Stomach (tissue), 8 donors: ENCODE measurements at regions not wholly inside any gene's neighbourhood (a gene's known extent, or its start where the extent isn't known, plus 50 kb on each side); places are given as distances from the start of the nearest gene placed in this dataset.

Experiments
- DNase-seq, 2 donors: peaks; one replicate each; pipeline versions ENCODE4 v3.0.0 to v3.0.0-alpha.2; 2013 to 2019
- H3K27ac ChIP-seq, 5 donors: fragments of 200-600 bp in 4 of 5; sonication (generic) in 4 of 5; one replicate each; pipeline ENCODE4 v1.5.1; 2013 to 2019; ENCODE audit warnings: mild to moderate bottlenecking in 1 of 5, moderate library complexity in 1 of 5
- H3K27me3 ChIP-seq, 3 donors: fragments of 200-600 bp; sonication (generic); one replicate each; pipeline ENCODE4 v1.5.1; 2017 to 2019; ENCODE audit warnings: mixed run types in 1 of 3
- H3K36me3 ChIP-seq, 4 donors: fragments of 200-600 bp; sonication (generic); 1 replicate in 3 of 4; 2 replicates in 1 of 4; pipeline ENCODE4 v1.5.1; 2016 to 2019
- H3K4me1 ChIP-seq, 4 donors: fragments of 200-600 bp; sonication (generic); one replicate each; pipeline ENCODE4 v1.5.1; 2016 to 2019
- H3K4me3 ChIP-seq, 4 donors: fragments of 200-600 bp; sonication (generic) in 3 of 4; one replicate each; pipeline ENCODE4 v1.5.1; 2016 to 2019; ENCODE audit warnings: mild to moderate bottlenecking in 1 of 4
- H3K9me3 ChIP-seq, 4 donors: fragments of 200-600 bp; sonication (generic); one replicate each; pipeline ENCODE4 v1.5.1; 2016 to 2019
- EP300 ChIP-seq: sonication (generic); formaldehyde crosslinking; IDR thresholded peaks from one replicate; pipeline ENCODE4 v1.6.1; 2017; ENCODE audit warnings: antibody characterized with exemption
- POLR2A ChIP-seq, 4 donors: fragments of 450-650 bp; IDR thresholded peaks; one replicate each; pipeline ENCODE4 v1.6.1; 2016; ENCODE audit warnings: antibody characterized with exemption in 4 of 4, control low read depth in 2 of 4, mild to moderate bottlenecking in 1 of 4, moderate library complexity in 1 of 4
- POLR2AphosphoS5 ChIP-seq, 3 donors: sonication (generic); formaldehyde crosslinking; IDR thresholded peaks; one replicate each; pipeline ENCODE4 v1.6.1; 2016; ENCODE audit warnings: antibody characterized with exemption in 3 of 3
- WGBS, 5 donors: extraction: QIAGEN DNeasy Blood & Tissue Kit in 3 of 5; methylation state at CpG; one replicate each; pipeline versions ENCODE4 v1.1.5 to v1.1.7; 2013 to 2018; 5-methylcytosine and 5-hydroxymethylcytosine counted together
- intact Hi-C: fragments of 100-400 bp; cut with DNase I; formaldehyde crosslinking; loops from one replicate; pipeline ENCODE4 v1.15.1; 2023; ENCODE audit warnings: low total_unique reads
- TF ChIP-seq, protein P1 (sequence below), 7 experiments: fragments of 450-650 bp in 4 of 7; fragments of 200-600 bp in 3 of 7; sonication (generic) in 3 of 7; IDR thresholded peaks; one replicate each; pipeline ENCODE4 v1.5.1; 2016 to 2019; ENCODE audit warnings: antibody characterized with exemption in 7 of 7, control low read depth in 2 of 7, mild to moderate bottlenecking in 1 of 7
- donor health status: healthy with polysubstance abuse.
- donor health status: Bipolar disorder and iron deficiency.
- donor health status: healthy.

DNA sequence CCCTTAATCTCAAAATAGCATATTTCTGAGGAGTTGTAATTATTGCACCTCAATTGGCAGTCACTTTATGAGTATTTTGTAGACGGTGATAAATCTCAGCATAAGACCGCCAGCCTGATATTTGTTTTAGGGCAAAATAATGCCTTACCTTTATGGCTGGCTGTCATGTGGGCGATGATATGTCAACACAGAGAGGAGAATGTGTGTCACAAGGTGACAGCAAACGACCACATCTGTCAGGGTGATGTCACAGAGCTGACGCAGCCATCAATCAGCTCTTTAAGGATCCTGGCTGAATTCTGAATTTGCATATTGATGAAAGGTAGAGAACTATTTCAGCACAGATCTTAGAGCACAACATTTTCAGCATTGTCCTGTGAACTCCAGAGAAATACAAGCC lies 209.7 kb downstream of the CEP135 start:
- Histone ChIP-seq H3K27me3 (no peaks in the 10 kb centered on the region), H3K4me3 (no peak overlapping the region), H3K27ac (no peak overlapping the region), H3K36me3 (no peaks in the 10 kb centered on the region), H3K4me1 (no peaks in the 10 kb centered on the region), H3K9me3 (no peaks in the 10 kb centered on the region)
- intact Hi-C loops, result no loop called here
- DNase-seq, result peak in 1 of 2 donors; percentile 25
- TF ChIP-seq POLR2AphosphoS5 (IDR thresholded peaks at IDR 0.05), result no peak
- WGBS, 5 donors, result 44 to 69% (median 55%) methylated on average over 5 of the region's 5 CpGs

DNA sequence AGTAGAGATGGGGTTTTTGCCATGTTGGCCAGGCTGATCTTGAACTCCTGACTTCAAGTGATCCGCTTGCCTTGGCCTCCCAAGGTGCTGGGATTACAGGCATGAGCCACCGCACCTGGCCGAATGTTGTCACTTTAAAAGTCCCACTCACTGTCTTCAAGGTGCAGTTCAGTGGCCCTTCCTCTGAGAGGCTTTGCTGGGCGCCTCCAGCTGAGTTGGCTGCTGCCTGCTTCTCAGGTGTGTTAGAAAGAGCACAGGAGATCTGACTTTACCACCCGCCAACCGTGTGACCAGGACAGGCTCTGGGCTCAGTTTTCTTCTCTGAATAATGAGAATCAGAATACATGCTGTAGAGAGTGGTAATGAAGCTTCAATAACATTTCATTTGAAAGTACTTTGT lies 207.4 kb downstream of the CEP135 start:
- intact Hi-C loops, result no loop called here
- no peak for DNase-seq
- 77 to 96% (median 81%) methylated on average over 6 of the region's 6 CpGs for WGBS, 5 donors
- H3K27me3 ChIP-seq, result no peaks in the 10 kb centered on the region
- no peaks in the 10 kb centered on the region for H3K36me3 ChIP-seq
- no peak overlapping the region for H3K27ac ChIP-seq
- no peak overlapping the region for H3K4me3 ChIP-seq
- no peak for TF ChIP-seq EP300
- TF ChIP-seq POLR2AphosphoS5 (IDR thresholded peaks at IDR 0.05), result no peak
- TF ChIP-seq, protein P1, sequence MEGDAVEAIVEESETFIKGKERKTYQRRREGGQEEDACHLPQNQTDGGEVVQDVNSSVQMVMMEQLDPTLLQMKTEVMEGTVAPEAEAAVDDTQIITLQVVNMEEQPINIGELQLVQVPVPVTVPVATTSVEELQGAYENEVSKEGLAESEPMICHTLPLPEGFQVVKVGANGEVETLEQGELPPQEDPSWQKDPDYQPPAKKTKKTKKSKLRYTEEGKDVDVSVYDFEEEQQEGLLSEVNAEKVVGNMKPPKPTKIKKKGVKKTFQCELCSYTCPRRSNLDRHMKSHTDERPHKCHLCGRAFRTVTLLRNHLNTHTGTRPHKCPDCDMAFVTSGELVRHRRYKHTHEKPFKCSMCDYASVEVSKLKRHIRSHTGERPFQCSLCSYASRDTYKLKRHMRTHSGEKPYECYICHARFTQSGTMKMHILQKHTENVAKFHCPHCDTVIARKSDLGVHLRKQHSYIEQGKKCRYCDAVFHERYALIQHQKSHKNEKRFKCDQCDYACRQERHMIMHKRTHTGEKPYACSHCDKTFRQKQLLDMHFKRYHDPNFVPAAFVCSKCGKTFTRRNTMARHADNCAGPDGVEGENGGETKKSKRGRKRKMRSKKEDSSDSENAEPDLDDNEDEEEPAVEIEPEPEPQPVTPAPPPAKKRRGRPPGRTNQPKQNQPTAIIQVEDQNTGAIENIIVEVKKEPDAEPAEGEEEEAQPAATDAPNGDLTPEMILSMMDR (IDR thresholded peaks at IDR 0.05), result no peak
- no peak for TF ChIP-seq POLR2A (IDR thresholded peaks at IDR 0.05)
- no peaks in the 10 kb centered on the region for H3K4me1 ChIP-seq
- no peaks in the 10 kb centered on the region for H3K9me3 ChIP-seq

DNA sequence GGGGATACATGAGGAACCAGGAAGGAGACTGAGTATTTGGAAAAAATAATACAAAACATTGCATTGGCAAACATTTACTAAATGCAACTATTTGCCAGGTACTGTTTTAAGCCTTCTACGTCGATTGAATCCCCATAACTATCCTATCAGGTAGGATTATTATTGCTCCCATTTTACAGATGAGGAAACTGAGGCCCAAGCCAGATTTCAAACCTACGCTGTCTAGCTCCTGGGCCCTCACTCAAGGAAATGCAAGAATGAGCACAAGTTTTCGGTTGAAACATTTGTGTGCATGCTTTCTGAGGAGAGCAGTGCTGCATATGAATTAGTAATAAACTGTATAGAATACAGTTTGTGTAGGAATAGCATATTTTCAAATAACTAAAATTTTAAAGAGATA lies 206.7 kb downstream of the CEP135 start:
- Histone ChIP-seq H3K36me3 (no peaks in the 10 kb centered on the region), H3K4me1 (no peaks in the 10 kb centered on the region), H3K4me3 (no peak overlapping the region), H3K27ac (no peak overlapping the region), H3K27me3 (no peaks in the 10 kb centered on the region), H3K9me3 (no peaks in the 10 kb centered on the region)
- intact Hi-C loops, result no loop called here
- no peak for DNase-seq
- WGBS, 5 donors, result 92 to 97% (median 95%) methylated on average over 4 of the region's 4 CpGs
- TF ChIP-seq EP300, result no peak
- TF ChIP-seq POLR2AphosphoS5 (IDR thresholded peaks at IDR 0.05), result no peak

DNA sequence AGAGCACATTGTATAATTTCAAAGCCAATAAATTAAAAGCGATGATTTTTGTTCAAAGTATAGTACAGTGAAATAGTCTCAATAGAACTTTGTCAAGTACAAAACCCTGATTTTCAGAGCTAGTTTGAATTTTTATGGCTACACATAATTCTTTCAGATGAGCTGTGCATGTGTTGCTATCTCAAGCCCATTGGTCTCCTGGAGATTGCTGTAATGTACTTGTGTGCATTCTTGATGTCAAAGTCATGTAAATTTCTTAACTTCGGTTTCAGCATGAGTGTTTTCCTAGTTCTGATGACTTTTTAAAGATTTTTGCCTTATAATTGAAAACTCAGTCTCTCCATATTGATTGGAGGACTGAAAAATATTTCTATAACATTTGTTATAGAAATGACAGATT lies 200.8 kb downstream of the CEP135 start:
- intact Hi-C loops, result no loop called here
- Histone ChIP-seq H3K27me3 (no peaks in the 10 kb centered on the region), H3K9me3 (no peaks in the 10 kb centered on the region), H3K4me3 (no peak overlapping the region), H3K4me1 (no peaks in the 10 kb centered on the region), H3K36me3 (no peaks in the 10 kb centered on the region), H3K27ac (no peak overlapping the region)
- WGBS, 5 donors, result 52 to 81% (median 72%) methylated on average over 2 of the region's 2 CpGs
- no peak for DNase-seq
- TF ChIP-seq POLR2AphosphoS5 (IDR thresholded peaks at IDR 0.05) (no peak), POLR2A (IDR thresholded peaks at IDR 0.05) (no peak), EP300 (no peak)
- TF ChIP-seq, protein P1 (IDR thresholded peaks at IDR 0.05), result no peak

DNA sequence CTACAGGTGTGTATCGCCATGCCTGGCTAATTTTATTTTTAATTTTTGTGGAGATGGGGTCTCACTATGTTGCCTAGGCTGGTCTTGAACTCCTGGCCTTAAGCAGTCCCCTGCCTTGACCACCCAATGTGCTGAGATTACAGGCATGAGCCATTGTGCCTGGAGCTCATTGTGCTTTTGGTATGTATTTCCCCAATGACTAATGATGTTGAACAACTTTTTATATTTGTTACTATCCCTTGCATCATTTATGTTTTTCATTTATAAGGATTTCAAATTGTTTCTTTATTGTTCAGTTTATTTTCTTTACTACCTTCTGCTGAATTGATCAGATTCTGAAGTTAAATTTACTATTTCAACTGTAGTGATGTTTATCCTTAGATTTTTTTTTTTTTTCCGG lies 199.7 kb downstream of the CEP135 start:
- no peak for DNase-seq
- Histone ChIP-seq H3K9me3 (no peaks in the 10 kb centered on the region), H3K4me3 (no peak overlapping the region), H3K4me1 (no peaks in the 10 kb centered on the region), H3K27me3 (no peaks in the 10 kb centered on the region), H3K27ac (no peak overlapping the region), H3K36me3 (no peaks in the 10 kb centered on the region)
- TF ChIP-seq, protein P1 (IDR thresholded peaks at IDR 0.05), result no peak
- TF ChIP-seq POLR2A (IDR thresholded peaks at IDR 0.05), result no peak
- no peak for TF ChIP-seq POLR2AphosphoS5 (IDR thresholded peaks at IDR 0.05)
- TF ChIP-seq EP300, result no peak
- intact Hi-C loops, result no loop called here
- WGBS, 5 donors, result 93 to 98% (median 96%) methylated on average over 2 of the region's 2 CpGs
